HEK293T (cell line): ENCODE measurements at regions not wholly inside any gene's neighbourhood (a gene's known extent, or its start where the extent isn't known, plus 50 kb on each side); places are given as distances from the start of the nearest gene placed in this dataset.

Experiments
- ARNT ChIP-seq: fragments of 450-650 bp; IDR thresholded peaks from 2 replicates; pipeline ENCODE4 v1.6.1; 2017; ENCODE audit warnings: mild to moderate bottlenecking
- BHLHE40 ChIP-seq: fragments of 450-650 bp; IDR thresholded peaks from 2 replicates; pipeline ENCODE4 v1.6.1; 2016; ENCODE audit warnings: mild to moderate bottlenecking, moderate library complexity, borderline replicate concordance
- FOXK2 ChIP-seq: fragments of 450-650 bp; IDR thresholded peaks from 2 replicates; pipeline ENCODE4 v1.6.1; 2016; ENCODE audit warnings: mild to moderate bottlenecking
- L3MBTL2 ChIP-seq: fragments of 450-650 bp; conservative IDR thresholded peaks from 2 replicates; pipeline ENCODE4 v1.6.1; 2016; ENCODE audit warnings: mild to moderate bottlenecking
- LEF1 ChIP-seq: fragments of 450-650 bp; IDR thresholded peaks from 2 replicates; pipeline ENCODE4 v1.6.1; 2017; ENCODE audit warnings: mild to moderate bottlenecking, borderline replicate concordance

DNA sequence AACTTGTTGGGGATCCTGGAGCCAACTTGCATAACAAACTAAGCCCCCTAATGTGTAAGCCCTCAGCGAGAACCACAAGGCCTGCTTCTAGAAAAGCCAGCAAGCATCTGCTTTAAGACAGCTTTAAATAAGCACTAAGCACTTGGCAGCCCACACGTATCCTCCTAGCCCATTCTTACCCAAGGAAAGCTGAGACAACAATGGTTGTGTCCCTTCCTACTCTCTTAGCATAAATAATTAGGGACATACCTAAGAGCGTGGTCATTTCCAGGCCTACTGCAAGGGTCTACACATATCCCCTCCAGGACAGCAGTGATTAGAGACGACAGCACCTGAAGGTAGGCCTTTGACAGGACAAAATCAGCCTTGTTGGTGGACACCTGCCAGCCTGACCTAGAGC lies 322.8 kb upstream of the PPARGC1A start:
- TF ChIP-seq BHLHE40 = no peak
- TF ChIP-seq L3MBTL2 = no peak
- no peak for TF ChIP-seq LEF1
- TF ChIP-seq ARNT = no peak
- no peak for TF ChIP-seq FOXK2
